BLaER1 (cell line): ENCODE measurements at regions not wholly inside any gene's neighbourhood (a gene's known extent, or its start where the extent isn't known, plus 50 kb on each side); places are given as distances from the start of the nearest gene placed in this dataset.

Experiments
- H3K27ac ChIP-seq: shearing (Covaris generic); formaldehyde crosslinking; 2 replicates; pipeline ENCODE4 v1.8.1; 2022
- H3K27me3 ChIP-seq: shearing (Covaris generic); formaldehyde crosslinking; 2 replicates; pipeline ENCODE4 v1.8.1; 2022
- H3K36me3 ChIP-seq: shearing (Covaris generic); formaldehyde crosslinking; 2 replicates; pipeline ENCODE4 v1.8.1; 2022
- H3K4me1 ChIP-seq: shearing (Covaris generic); formaldehyde crosslinking; 2 replicates; pipeline ENCODE4 v1.8.1; 2022
- H3K4me2 ChIP-seq: shearing (Covaris generic); formaldehyde crosslinking; 2 replicates; pipeline ENCODE4 v1.8.1; 2022
- H3K4me3 ChIP-seq: shearing (Covaris generic); formaldehyde crosslinking; 2 replicates; pipeline ENCODE4 v1.8.1; 2022
- H3K9ac ChIP-seq: shearing (Covaris generic); formaldehyde crosslinking; 2 replicates; pipeline ENCODE4 v1.8.1; 2022
- H3K9me3 ChIP-seq: shearing (Covaris generic); formaldehyde crosslinking; 2 replicates; pipeline ENCODE4 v1.8.1; 2022
- H4K20me1 ChIP-seq: shearing (Covaris generic); formaldehyde crosslinking; 2 replicates; pipeline ENCODE4 v1.8.1; 2022
- Cebpa-rat ChIP-seq: shearing (Covaris generic); IDR thresholded peaks from 2 replicates; pipeline ENCODE4 v1.8.1; 2022

DNA sequence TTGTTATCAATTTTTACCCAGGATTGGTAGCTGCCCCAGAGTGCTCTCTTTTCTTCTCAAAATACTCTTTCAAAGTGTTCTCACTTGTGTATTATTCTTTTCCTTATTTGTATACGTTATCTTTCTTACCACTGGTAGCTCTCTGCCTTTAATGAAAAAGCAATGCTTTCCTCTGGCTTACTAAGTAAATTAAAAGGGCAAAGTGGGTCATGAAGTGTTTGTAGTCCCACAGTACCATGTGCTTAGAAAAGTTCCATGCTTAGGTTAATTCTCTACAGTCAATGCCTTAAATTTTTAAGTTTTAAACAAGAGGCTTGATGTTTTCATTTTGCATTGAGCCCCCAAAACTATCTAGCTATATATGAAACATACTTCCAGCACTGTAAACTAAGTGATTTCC, 300.2 kb downstream of the ASXL3 start:
- H3K4me3 ChIP-seq: no peak overlapping the region
- H3K27me3 ChIP-seq: no peaks in the 10 kb centered on the region
- TF ChIP-seq Cebpa-rat: no peak
- peaks cover 10% of the 10 kb centered on the region; the same call in 1 of the 2 replicates for H3K9me3 ChIP-seq
- H3K4me2 ChIP-seq: no peak overlapping the region
- no peaks in the 10 kb centered on the region for H4K20me1 ChIP-seq
- H3K27ac ChIP-seq: no peak overlapping the region
- no peaks in the 10 kb centered on the region for H3K36me3 ChIP-seq
- H3K4me1 ChIP-seq: peaks cover 29% of the 10 kb centered on the region
- H3K9ac ChIP-seq: no peak overlapping the region

GRCh38 chr18:33875029-33875565, 297.1 kb downstream of the ASXL3 start:
- TF ChIP-seq Cebpa-rat: no peak
- no peaks in the 10 kb centered on the region for H4K20me1 ChIP-seq
- no peaks in the 10 kb centered on the region for H3K36me3 ChIP-seq
- no peak overlapping the region for H3K4me3 ChIP-seq
- H3K9ac ChIP-seq: no peak overlapping the region
- H3K4me1 ChIP-seq: peaks cover 60% of the 10 kb centered on the region
- H3K9me3 ChIP-seq: peaks cover 10% of the 10 kb centered on the region; the same call in 1 of the 2 replicates
- H3K4me2 ChIP-seq: no peak overlapping the region
- H3K27ac ChIP-seq: no peak overlapping the region
- H3K27me3 ChIP-seq: no peaks in the 10 kb centered on the region

GRCh38 chr18:33873112-33873511, 295.1 kb downstream of the ASXL3 start:
- H3K9ac ChIP-seq: peak overlapping the region; percentile 59; the same call in 1 of the 2 replicates
- no peak for TF ChIP-seq Cebpa-rat
- peaks cover 10% of the 10 kb centered on the region; the same call in 1 of the 2 replicates for H3K9me3 ChIP-seq
- peak overlapping the region; percentile 81 for H3K4me2 ChIP-seq
- H3K4me1 ChIP-seq: peaks cover 62% of the 10 kb centered on the region
- H3K36me3 ChIP-seq: no peaks in the 10 kb centered on the region
- peak overlapping the region; percentile 88 for H3K27ac ChIP-seq
- H3K27me3 ChIP-seq: no peaks in the 10 kb centered on the region
- H4K20me1 ChIP-seq: no peaks in the 10 kb centered on the region
- H3K4me3 ChIP-seq: no peak overlapping the region

DNA sequence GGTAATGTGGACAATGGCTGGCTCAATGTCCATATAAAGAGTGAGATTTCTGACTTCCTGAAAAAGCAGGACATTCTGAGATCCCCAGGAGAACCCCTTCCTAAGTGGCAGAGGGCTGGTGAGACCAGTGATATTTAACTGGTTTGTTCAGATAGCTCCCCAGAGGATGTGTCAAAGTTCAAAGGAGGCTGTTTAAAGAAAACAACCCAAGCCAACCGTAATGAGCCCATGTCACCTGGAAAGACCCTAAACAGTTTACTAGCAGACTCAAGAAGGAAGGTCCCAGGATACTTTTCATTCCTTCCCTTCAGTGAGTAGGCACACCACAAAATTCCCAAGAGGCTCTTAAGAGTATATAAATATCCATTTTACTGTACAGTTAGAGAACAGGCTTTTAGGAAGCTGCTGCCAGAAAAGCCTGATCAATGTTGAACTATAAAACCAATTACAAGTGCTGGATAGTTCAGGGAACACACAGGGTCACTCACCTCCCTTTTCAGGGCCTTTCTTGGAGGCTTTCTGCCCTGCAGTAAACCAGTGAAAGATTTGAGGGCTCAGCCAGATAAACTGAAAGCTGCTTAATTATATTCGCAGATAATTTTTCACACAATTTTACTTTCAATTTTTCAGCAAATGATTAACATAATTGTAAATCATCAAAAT, 293.5 kb downstream of the ASXL3 start:
- no peaks in the 10 kb centered on the region for H3K27me3 ChIP-seq
- peak overlapping the region; percentile 88 for H3K27ac ChIP-seq
- no peaks in the 10 kb centered on the region for H3K36me3 ChIP-seq
- peak overlapping the region; percentile 73; the same call in 1 of the 2 replicates for H3K9ac ChIP-seq
- H3K4me1 ChIP-seq: peaks cover 62% of the 10 kb centered on the region
- H3K4me2 ChIP-seq: peak overlapping the region; percentile 81
- H3K9me3 ChIP-seq: peaks cover 19% of the 10 kb centered on the region; the same call in 1 of the 2 replicates
- H3K4me3 ChIP-seq: peak overlapping the region; percentile 19
- no peaks in the 10 kb centered on the region for H4K20me1 ChIP-seq
- TF ChIP-seq Cebpa-rat: no peak

- Histone ChIP-seq H3K36me3 (peaks cover 6% of the 10 kb centered on the region; the same call in 1 of the 2 replicates), H3K4me3 (no peak overlapping the region), H4K20me1 (no peaks in the 10 kb centered on the region), H3K27ac (peak overlapping the region; percentile 88), H3K9me3 (peaks cover 19% of the 10 kb centered on the region), H3K27me3 (no peaks in the 10 kb centered on the region), H3K4me1 (peaks cover 59% of the 10 kb centered on the region), H3K9ac (no peak overlapping the region), H3K4me2 (peak overlapping the region; percentile 81)
- TF ChIP-seq Cebpa-rat: no peak
Measured at GRCh38 chr18:33870059-33870458, 292.0 kb downstream of the ASXL3 start.

- H3K27me3 ChIP-seq: no peaks in the 10 kb centered on the region
- no peak overlapping the region for H3K4me3 ChIP-seq
- H3K9ac ChIP-seq: no peak overlapping the region
- H3K27ac ChIP-seq: no peak overlapping the region
- no peaks in the 10 kb centered on the region for H4K20me1 ChIP-seq
- peaks cover 22% of the 10 kb centered on the region for H3K4me1 ChIP-seq
- H3K4me2 ChIP-seq: no peak overlapping the region
- no peak for TF ChIP-seq Cebpa-rat
- H3K36me3 ChIP-seq: peaks cover 30% of the 10 kb centered on the region
- peaks cover 46% of the 10 kb centered on the region for H3K9me3 ChIP-seq
Measured at GRCh38 chr18:33866386-33866785, 288.4 kb downstream of the ASXL3 start.

DNA sequence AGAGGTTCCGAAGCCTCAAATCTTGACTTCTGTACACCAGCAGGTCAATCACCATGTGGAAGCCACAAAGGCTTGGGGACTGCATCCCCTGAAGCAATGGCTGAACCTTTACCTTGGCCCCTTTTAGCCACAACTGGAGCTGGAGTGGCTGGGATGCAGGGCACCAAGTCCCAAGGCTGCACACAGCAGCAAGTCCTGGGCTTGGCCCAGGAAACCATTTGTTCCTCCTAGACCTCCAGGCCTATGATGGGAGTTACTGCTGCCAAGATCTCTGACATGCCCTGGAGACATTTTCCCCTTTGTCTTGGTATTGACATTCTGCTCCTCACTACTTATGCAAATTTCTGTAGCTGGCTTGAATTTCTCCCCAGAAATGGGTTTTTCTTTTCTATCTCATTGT, 285.9 kb downstream of the ASXL3 start:
- Histone ChIP-seq H3K27me3 (no peaks in the 10 kb centered on the region), H3K27ac (no peak overlapping the region), H3K9me3 (peaks cover 55% of the 10 kb centered on the region), H3K4me3 (peak overlapping the region; percentile 44; the same call in 1 of the 2 replicates), H3K9ac (no peak overlapping the region), H4K20me1 (no peaks in the 10 kb centered on the region), H3K4me2 (no peak overlapping the region), H3K4me1 (no peaks in the 10 kb centered on the region), H3K36me3 (peaks cover 40% of the 10 kb centered on the region)
- no peak for TF ChIP-seq Cebpa-rat

- peak overlapping the region; percentile 61 for H3K4me2 ChIP-seq
- H3K36me3 ChIP-seq: peaks cover 4% of the 10 kb centered on the region; the same call in 1 of the 2 replicates
Measured at GRCh38 chr18:33854827-33855139, 276.8 kb downstream of the ASXL3 start.

GRCh38 chr18:33854086-33854826, 276.2 kb downstream of the ASXL3 start:
- Histone ChIP-seq H3K27me3 (no peaks in the 10 kb centered on the region), H3K27ac (peak overlapping the region; percentile 92), H3K4me3 (peak overlapping the region; percentile 64), H3K4me1 (peaks cover 34% of the 10 kb centered on the region), H3K9ac (peak overlapping the region; percentile 56), H3K4me2 (peak overlapping the region; percentile 61), H3K9me3 (peaks cover 7% of the 10 kb centered on the region; the same call in 1 of the 2 replicates), H4K20me1 (no peaks in the 10 kb centered on the region), H3K36me3 (no peaks in the 10 kb centered on the region)
- no peak for TF ChIP-seq Cebpa-rat

More at GRCh38 chr18:33854827-33855139, 276.8 kb downstream of the ASXL3 start:
- Histone ChIP-seq H3K9ac (peak overlapping the region; percentile 56), H3K27me3 (no peaks in the 10 kb centered on the region), H3K9me3 (peaks cover 11% of the 10 kb centered on the region), H3K4me3 (peak overlapping the region; percentile 64), H3K27ac (peak overlapping the region; percentile 92), H3K4me1 (peaks cover 28% of the 10 kb centered on the region), H4K20me1 (no peaks in the 10 kb centered on the region)
- no peak for TF ChIP-seq Cebpa-rat

- H3K27me3 ChIP-seq: no peaks in the 10 kb centered on the region
- peaks cover 7% of the 10 kb centered on the region; the same call in 1 of the 2 replicates for H3K9me3 ChIP-seq
- peak overlapping the region; percentile 92 for H3K27ac ChIP-seq
Measured at GRCh38 chr18:33853187-33853586, 275.2 kb downstream of the ASXL3 start.

More at GRCh38 chr18:33853187-33853586, 275.2 kb downstream of the ASXL3 start:
- Histone ChIP-seq H3K4me3 (peak overlapping the region; percentile 64), H3K4me1 (peaks cover 44% of the 10 kb centered on the region), H4K20me1 (no peaks in the 10 kb centered on the region), H3K4me2 (peak overlapping the region; percentile 61), H3K36me3 (no peaks in the 10 kb centered on the region), H3K9ac (peak overlapping the region; percentile 86)
- TF ChIP-seq Cebpa-rat: no peak
